ENCODE measurements at regions not wholly inside any gene's neighbourhood (a gene's known extent, or its start where the extent isn't known, plus 50 kb on each side); places are given as distances from the start of the nearest gene placed in this dataset.

- H3K4me3 Mint-ChIP-seq (ENCODE audit: unreplicated experiment) = no peak overlapping the region
- intact Hi-C loops (cut with micrococcal nuclease) = no loop called here
- no peak for TF ChIP-seq CTCF (IDR thresholded peaks at IDR 0.05; ENCODE audit: unreplicated experiment)
- no peaks in the 10 kb centered on the region for H3K9me3 Mint-ChIP-seq (ENCODE audit: unreplicated experiment)
- POLR2A ChIA-PET = interaction anchor here (0.5 to 1.5 kb wide), 5 partner anchors 10 to 1551 kb away, joined by 3 to 4 read pairs (median 4); no protein-coding TSS in a partner anchor
- H3K27ac Mint-ChIP-seq (ENCODE audit: low read depth, unreplicated experiment) = peak overlapping the region; percentile 2
- peaks cover 10% of the 10 kb centered on the region for H3K4me1 Mint-ChIP-seq (ENCODE audit: insufficient read depth, unreplicated experiment)
- DNase-seq (ENCODE audit: unreplicated experiment) = no peak
- CTCF ChIA-PET = interaction anchor here (0.6 to 1.9 kb wide), 7 partner anchors 12 to 455 kb away, joined by 3 to 8 read pairs (median 4); no protein-coding TSS in a partner anchor
- H3K27me3 Mint-ChIP-seq (ENCODE audit: insufficient read depth, unreplicated experiment) = no peaks in the 10 kb centered on the region
- H3K36me3 Mint-ChIP-seq (ENCODE audit: insufficient read depth, unreplicated experiment) = no peaks in the 10 kb centered on the region
- BruUV-seq (replicated peaks) = no TSS peak
These were observed 163.9 kb upstream of the DPT start for GRCh38 chr1:168892931-168893330.

- BruUV-seq (replicated peaks) = no TSS peak
- intact Hi-C loops (cut with micrococcal nuclease) = no loop called here
- Mint-ChIP-seq H3K27me3 (ENCODE audit: insufficient read depth, unreplicated experiment) (no peaks in the 10 kb centered on the region), H3K4me1 (ENCODE audit: insufficient read depth, unreplicated experiment) (peaks cover 10% of the 10 kb centered on the region), H3K36me3 (ENCODE audit: insufficient read depth, unreplicated experiment) (no peaks in the 10 kb centered on the region), H3K9me3 (ENCODE audit: unreplicated experiment) (no peaks in the 10 kb centered on the region), H3K27ac (ENCODE audit: low read depth, unreplicated experiment) (peak overlapping the region; percentile 2), H3K4me3 (ENCODE audit: unreplicated experiment) (no peak overlapping the region)
- peak; percentile 35 for DNase-seq (ENCODE audit: unreplicated experiment)
- TF ChIP-seq CTCF (IDR thresholded peaks at IDR 0.05; ENCODE audit: unreplicated experiment) = no peak
- ChIA-PET POLR2A (interaction anchor here (0.8 to 1.5 kb wide), 3 partner anchors 13 to 28 kb away, joined by 3 to 4 read pairs (median 4); no protein-coding TSS in a partner anchor), CTCF (interaction anchor here (0.9 to 1.9 kb wide), 5 partner anchors 12 to 290 kb away, joined by 3 to 8 read pairs (median 4); no protein-coding TSS in a partner anchor)
These were observed 164.4 kb upstream of the DPT start for GRCh38 chr1:168893359-168893801.

- no TSS peak for BruUV-seq (replicated peaks)
- H3K36me3 Mint-ChIP-seq (ENCODE audit: insufficient read depth, unreplicated experiment) = no peaks in the 10 kb centered on the region
- H3K27me3 Mint-ChIP-seq (ENCODE audit: insufficient read depth, unreplicated experiment) = no peaks in the 10 kb centered on the region
- CTCF ChIA-PET = interaction anchor here (0.6 to 2.5 kb wide), 2 partner anchors 13 to 291 kb away, joined by 3 to 7 read pairs; no protein-coding TSS in a partner anchor
- no peak overlapping the region for H3K4me3 Mint-ChIP-seq (ENCODE audit: unreplicated experiment)
- POLR2A ChIA-PET = interaction anchor here (0.6 kb wide), 1 partner anchor 903 kb away, joined by 4 read pairs; no protein-coding TSS in a partner anchor
- H3K9me3 Mint-ChIP-seq (ENCODE audit: unreplicated experiment) = no peaks in the 10 kb centered on the region
- DNase-seq (ENCODE audit: unreplicated experiment) = no peak
- no peak overlapping the region for H3K27ac Mint-ChIP-seq (ENCODE audit: low read depth, unreplicated experiment)
- peaks cover 10% of the 10 kb centered on the region for H3K4me1 Mint-ChIP-seq (ENCODE audit: insufficient read depth, unreplicated experiment)
- intact Hi-C loops (cut with micrococcal nuclease) = no loop called here
- TF ChIP-seq CTCF (IDR thresholded peaks at IDR 0.05; ENCODE audit: unreplicated experiment) = no peak
These were observed 165.4 kb upstream of the DPT start for GRCh38 chr1:168894397-168894903.

GRCh38 chr1:168897249-168897648 lies 168.2 kb upstream of the DPT start:
- no TSS peak for BruUV-seq (replicated peaks)
- DNase-seq (ENCODE audit: unreplicated experiment) = no peak
- no peak overlapping the region for H3K4me3 Mint-ChIP-seq (ENCODE audit: unreplicated experiment)
- no peaks in the 10 kb centered on the region for H3K36me3 Mint-ChIP-seq (ENCODE audit: insufficient read depth, unreplicated experiment)
- CTCF ChIA-PET = interaction anchor here (0.9 kb wide), 1 partner anchor 8 kb away, joined by 3 read pairs; no protein-coding TSS in a partner anchor
- no peak for TF ChIP-seq CTCF (IDR thresholded peaks at IDR 0.05; ENCODE audit: unreplicated experiment)
- POLR2A ChIA-PET = no interaction called here
- intact Hi-C loops (cut with micrococcal nuclease) = no loop called here
- no peaks in the 10 kb centered on the region for H3K27me3 Mint-ChIP-seq (ENCODE audit: insufficient read depth, unreplicated experiment)
- H3K4me1 Mint-ChIP-seq (ENCODE audit: insufficient read depth, unreplicated experiment) = peaks cover 10% of the 10 kb centered on the region
- peaks cover 8% of the 10 kb centered on the region for H3K9me3 Mint-ChIP-seq (ENCODE audit: unreplicated experiment)
- no peak overlapping the region for H3K27ac Mint-ChIP-seq (ENCODE audit: low read depth, unreplicated experiment)
